ENCODE measurements at regions not wholly inside any gene's neighbourhood (a gene's known extent, or its start where the extent isn't known, plus 50 kb on each side); places are given as distances from the start of the nearest gene placed in this dataset.

- TF ChIP-seq CTCF (IDR thresholded peaks at IDR 0.05) (no peak), POLR2A (IDR thresholded peaks at IDR 0.05) (no peak)
Measured at GRCh38 chr15:97691078-97691477, 269.4 kb upstream of the ARRDC4 start.

Data from breast epithelium (tissue), 3 donors.